Neural cell (in vitro differentiated cells): ENCODE measurements at regions not wholly inside any gene's neighbourhood (a gene's known extent, or its start where the extent isn't known, plus 50 kb on each side); places are given as distances from the start of the nearest gene placed in this dataset.

Experiments
- CTCF ChIP-seq: fragments of 450-650 bp; IDR thresholded peaks from 2 replicates; pipeline ENCODE4 v1.5.1; 2014; ENCODE audit warnings: antibody characterized with exemption, mild to moderate bottlenecking, moderate library complexity; ENCODE audit not compliant: poor library complexity, severe bottlenecking
- EZH2 ChIP-seq: fragments of 200-600, 300-800 bp; shearing (Covaris generic), sonication (generic); IDR thresholded peaks from 2 replicates; pipeline ENCODE4 v1.6.1; 2014; ENCODE audit warnings: antibody characterized with exemption, low read length, borderline replicate concordance, mild to moderate bottlenecking; ENCODE audit not compliant: insufficient read depth, poor library complexity, severe bottlenecking
- RAD21 ChIP-seq: fragments of 450-650 bp; conservative IDR thresholded peaks from 2 replicates; pipeline ENCODE4 v1.6.1; 2014; ENCODE audit warnings: antibody characterized with exemption, mild to moderate bottlenecking, moderate library complexity
- REST ChIP-seq: IDR thresholded peaks from 2 replicates; pipeline ENCODE4 v1.6.1; 2012; ENCODE audit warnings: borderline replicate concordance
- SMC3 ChIP-seq: fragments of 450-650 bp; conservative IDR thresholded peaks from 2 replicates; pipeline ENCODE4 v1.6.1; 2014; ENCODE audit warnings: antibody characterized with exemption, mild to moderate bottlenecking, moderate library complexity; ENCODE audit not compliant: poor library complexity

DNA sequence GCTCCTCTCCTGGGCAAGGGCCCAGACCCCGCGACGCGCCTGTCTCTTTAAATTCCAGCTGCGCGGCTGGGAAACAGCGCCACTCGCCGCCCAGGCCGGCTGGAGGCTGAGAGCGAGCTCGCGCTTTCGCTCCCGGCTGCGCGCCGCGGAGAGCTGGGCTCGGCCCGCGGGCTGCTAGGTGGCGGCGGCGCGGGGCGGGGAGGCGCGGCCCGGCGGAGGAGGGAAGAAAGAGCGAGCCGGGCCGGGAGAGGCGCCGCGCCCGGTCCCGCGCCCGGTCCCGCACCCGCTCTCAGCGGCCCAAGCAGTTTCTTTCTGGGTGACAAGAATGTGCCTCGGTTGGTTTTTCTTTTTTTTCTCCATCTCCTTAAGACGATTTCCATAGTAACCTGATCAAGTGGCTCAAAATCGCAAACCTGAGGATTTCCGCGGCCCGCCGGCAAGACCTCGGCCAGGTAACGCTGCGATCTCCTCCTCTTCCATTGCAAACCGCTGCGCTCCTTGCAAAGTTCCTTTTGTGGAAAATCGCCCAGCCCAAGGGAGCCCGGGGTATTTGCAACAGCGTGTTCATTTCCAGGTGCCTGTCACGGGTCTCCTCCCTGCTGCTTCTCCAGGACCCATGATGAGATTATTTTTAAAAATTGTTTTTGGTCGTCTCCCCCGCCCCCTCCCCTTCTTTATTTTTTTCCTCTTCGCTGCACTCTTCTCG is 259.5 kb upstream of the E2F7 start:
- TF ChIP-seq CTCF (peak; percentile 88), REST (no peak), EZH2 (no peak), SMC3 (peak; percentile 80), RAD21 (peak; percentile 73)
